Vagina (tissue), 2 donors: ENCODE measurements at regions not wholly inside any gene's neighbourhood (a gene's known extent, or its start where the extent isn't known, plus 50 kb on each side); places are given as distances from the start of the nearest gene placed in this dataset.

Experiments
- DNase-seq, 2 donors: peaks; one replicate each; pipeline ENCODE4 v3.0.0-alpha.2; 2017; ENCODE audit errors: extremely low spot score in 2 of 2
- H3K27ac ChIP-seq: fragments of 200-600 bp; sonication (generic); one replicate; pipeline ENCODE4 v1.5.1; 2019
- H3K27me3 ChIP-seq: fragments of 200-600 bp; sonication (generic); one replicate; pipeline ENCODE4 v1.5.1; 2019
- H3K36me3 ChIP-seq, 2 donors: fragments of 200-600 bp; sonication (generic); one replicate each; pipeline ENCODE4 v1.5.1; 2017 to 2019
- H3K4me1 ChIP-seq: fragments of 200-600 bp; sonication (generic); one replicate; pipeline ENCODE4 v1.5.1; 2019
- H3K4me3 ChIP-seq, 2 donors: fragments of 200-600 bp; sonication (generic); 1 replicate in 1 of 2; 2 replicates in 1 of 2; pipeline ENCODE4 v1.5.1; 2016 to 2019
- H3K9me3 ChIP-seq: fragments of 200-600 bp; sonication (generic); one replicate; pipeline ENCODE4 v1.5.1; 2019
- POLR2A ChIP-seq, 2 donors: fragments of 450-650 bp; IDR thresholded peaks; one replicate each; pipeline ENCODE4 v1.6.1; 2017; ENCODE audit warnings: antibody characterized with exemption in 2 of 2, mild to moderate bottlenecking in 2 of 2, moderate library complexity in 2 of 2
- POLR2AphosphoS5 ChIP-seq, 2 donors: sonication (generic); formaldehyde crosslinking; IDR thresholded peaks; one replicate each; pipeline ENCODE4 v1.9.0; 2017; ENCODE audit warnings: antibody characterized with exemption in 2 of 2, mild to moderate bottlenecking in 2 of 2, low read depth in 1 of 2; ENCODE audit not compliant: insufficient read depth in 1 of 2
- intact Hi-C: fragments of 100-400 bp; cut with DNase I; formaldehyde crosslinking; loops from one replicate; pipeline ENCODE4 v1.15.1; 2023
- TF ChIP-seq, protein P1 (sequence below), 3 experiments: fragments of 450-650 bp in 2 of 3; fragments of 200-600 bp in 1 of 3; sonication (generic) in 1 of 3; IDR thresholded peaks; one replicate each; pipeline ENCODE4 v1.5.1; 2017 to 2019; ENCODE audit warnings: antibody characterized with exemption in 3 of 3, mild to moderate bottlenecking in 2 of 3, moderate library complexity in 2 of 3

- Histone ChIP-seq H3K9me3 (no peaks in the 10 kb centered on the region), H3K27me3 (no peaks in the 10 kb centered on the region), H3K27ac (no peak overlapping the region), H3K4me1 (no peaks in the 10 kb centered on the region), H3K4me3 (no peak overlapping the region), H3K36me3 (no peaks in the 10 kb centered on the region)
- TF ChIP-seq, protein P1, sequence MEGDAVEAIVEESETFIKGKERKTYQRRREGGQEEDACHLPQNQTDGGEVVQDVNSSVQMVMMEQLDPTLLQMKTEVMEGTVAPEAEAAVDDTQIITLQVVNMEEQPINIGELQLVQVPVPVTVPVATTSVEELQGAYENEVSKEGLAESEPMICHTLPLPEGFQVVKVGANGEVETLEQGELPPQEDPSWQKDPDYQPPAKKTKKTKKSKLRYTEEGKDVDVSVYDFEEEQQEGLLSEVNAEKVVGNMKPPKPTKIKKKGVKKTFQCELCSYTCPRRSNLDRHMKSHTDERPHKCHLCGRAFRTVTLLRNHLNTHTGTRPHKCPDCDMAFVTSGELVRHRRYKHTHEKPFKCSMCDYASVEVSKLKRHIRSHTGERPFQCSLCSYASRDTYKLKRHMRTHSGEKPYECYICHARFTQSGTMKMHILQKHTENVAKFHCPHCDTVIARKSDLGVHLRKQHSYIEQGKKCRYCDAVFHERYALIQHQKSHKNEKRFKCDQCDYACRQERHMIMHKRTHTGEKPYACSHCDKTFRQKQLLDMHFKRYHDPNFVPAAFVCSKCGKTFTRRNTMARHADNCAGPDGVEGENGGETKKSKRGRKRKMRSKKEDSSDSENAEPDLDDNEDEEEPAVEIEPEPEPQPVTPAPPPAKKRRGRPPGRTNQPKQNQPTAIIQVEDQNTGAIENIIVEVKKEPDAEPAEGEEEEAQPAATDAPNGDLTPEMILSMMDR (IDR thresholded peaks at IDR 0.05) = no peak
- TF ChIP-seq POLR2A (IDR thresholded peaks at IDR 0.05) (no peak), POLR2AphosphoS5 (IDR thresholded peaks at IDR 0.05; ENCODE audit: insufficient read depth in 1 of 2, low read depth in 1 of 2) (no peak)
- DNase-seq = no peak
- intact Hi-C loops = no loop called here
Measured at GRCh38 chr3:168262887-168263286, 167.2 kb upstream of the GOLIM4 start.

DNA sequence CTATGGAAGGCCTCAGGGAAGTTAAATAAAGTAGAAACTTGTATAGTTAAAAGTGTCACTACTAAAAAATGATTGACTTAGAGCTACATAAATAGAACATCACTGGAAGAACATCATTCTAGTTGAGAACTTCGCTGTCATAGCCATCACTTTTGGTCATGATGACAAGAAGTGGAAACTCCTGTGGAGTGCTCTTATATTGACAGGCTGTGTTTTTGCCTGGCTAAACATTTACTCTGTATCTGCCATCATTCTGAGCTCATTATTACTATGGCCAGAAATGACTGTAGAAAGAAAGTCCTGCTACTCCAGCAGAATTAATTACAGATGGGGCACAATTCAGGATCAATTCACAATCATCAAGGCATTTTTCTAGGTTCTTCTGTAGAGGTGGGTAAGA, 165.1 kb upstream of the GOLIM4 start:
- DNase-seq = no peak
- intact Hi-C loops = no loop called here
- TF ChIP-seq, protein P1 (IDR thresholded peaks at IDR 0.05) = no peak
- TF ChIP-seq POLR2AphosphoS5 (IDR thresholded peaks at IDR 0.05; ENCODE audit: insufficient read depth in 1 of 2, low read depth in 1 of 2) = no peak
- TF ChIP-seq POLR2A (IDR thresholded peaks at IDR 0.05) = no peak

DNA sequence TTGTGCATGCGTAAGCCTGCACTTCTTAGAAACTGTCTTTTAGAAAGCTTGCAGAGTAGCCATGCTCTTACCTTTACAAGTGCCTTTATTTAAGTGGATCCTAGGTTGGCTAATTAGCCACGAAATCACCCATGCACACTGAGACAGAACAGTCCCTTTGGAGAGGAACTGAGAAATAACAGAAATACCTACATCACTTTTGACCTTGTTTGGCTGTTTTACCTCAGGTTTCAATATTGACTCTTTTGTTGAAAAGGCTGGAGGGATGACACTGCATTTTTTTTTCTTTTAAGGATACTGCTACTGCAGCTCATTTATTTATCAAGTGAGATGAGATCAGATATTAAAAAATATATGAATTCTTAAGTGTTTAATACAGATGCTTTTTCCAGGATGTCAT, 155.6 kb upstream of the GOLIM4 start:
- Histone ChIP-seq H3K4me3 (no peak overlapping the region), H3K27me3 (no peaks in the 10 kb centered on the region), H3K36me3 (no peaks in the 10 kb centered on the region), H3K27ac (no peak overlapping the region), H3K9me3 (no peaks in the 10 kb centered on the region), H3K4me1 (peaks cover 25% of the 10 kb centered on the region)
- no peak for DNase-seq
- TF ChIP-seq POLR2A (IDR thresholded peaks at IDR 0.05) (no peak), POLR2AphosphoS5 (IDR thresholded peaks at IDR 0.05; ENCODE audit: insufficient read depth in 1 of 2, low read depth in 1 of 2) (no peak)
- TF ChIP-seq, protein P1 (IDR thresholded peaks at IDR 0.05) = no peak
- intact Hi-C loops = no loop called here

More for the DNA sequence above, 165.1 kb upstream of the GOLIM4 start:
- Histone ChIP-seq H3K27ac (no peak overlapping the region), H3K4me3 (no peak overlapping the region), H3K36me3 (no peaks in the 10 kb centered on the region), H3K27me3 (no peaks in the 10 kb centered on the region), H3K4me1 (no peaks in the 10 kb centered on the region), H3K9me3 (no peaks in the 10 kb centered on the region)

GRCh38 chr3:168250415-168250861, 154.7 kb upstream of the GOLIM4 start:
- TF ChIP-seq, protein P1 (IDR thresholded peaks at IDR 0.05) = no peak
- H3K4me1 ChIP-seq = peaks cover 25% of the 10 kb centered on the region
- H3K4me3 ChIP-seq = peak overlapping the region; percentile 49 to 66
- no peaks in the 10 kb centered on the region for H3K27me3 ChIP-seq
- no peaks in the 10 kb centered on the region for H3K9me3 ChIP-seq
- H3K27ac ChIP-seq = no peak overlapping the region
- intact Hi-C loops = no loop called here
- no peak for DNase-seq
- H3K36me3 ChIP-seq = no peaks in the 10 kb centered on the region

DNA sequence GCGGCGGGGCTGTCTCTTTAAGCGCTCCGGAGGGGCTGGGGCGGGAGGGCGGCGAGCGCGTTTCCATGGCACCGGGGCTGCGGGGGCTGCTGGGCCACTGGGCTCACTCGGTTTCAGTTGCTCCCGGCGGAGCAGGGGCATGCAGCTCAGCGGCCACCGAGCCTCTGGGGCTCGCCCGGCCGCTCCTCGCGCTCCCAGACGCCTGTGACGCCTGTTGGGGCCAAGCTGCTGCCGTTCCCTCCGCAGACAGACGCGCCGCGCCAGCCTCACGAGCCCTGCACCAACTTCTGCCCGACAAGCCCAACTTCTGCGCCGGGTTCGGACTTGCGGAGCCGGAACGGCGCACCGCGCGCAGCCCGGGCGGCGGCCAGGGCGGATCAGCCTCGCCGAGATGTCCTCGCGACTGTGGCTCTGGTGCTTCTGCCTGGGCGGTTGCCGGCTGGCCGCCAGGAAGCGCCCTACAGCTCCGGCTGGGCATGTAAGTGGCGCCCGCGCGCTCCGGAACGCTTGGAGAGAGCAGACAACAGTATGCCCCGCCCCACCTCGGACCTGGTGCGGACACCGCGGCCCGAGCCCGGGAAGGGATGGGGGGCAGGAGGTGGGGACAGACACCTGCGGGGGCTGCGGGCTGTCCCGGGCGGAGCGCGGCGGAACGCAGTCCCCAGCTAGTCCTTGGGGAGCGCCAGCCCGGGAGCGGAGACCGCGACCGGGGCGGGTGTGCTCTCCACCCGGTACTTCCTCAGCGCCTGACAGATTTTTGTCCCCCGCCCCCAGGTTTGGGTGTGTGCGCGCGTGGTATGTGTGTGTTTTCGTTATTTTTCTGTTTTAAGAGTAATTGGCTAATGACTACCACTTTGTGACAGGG, 154.1 kb upstream of the GOLIM4 start:
- Histone ChIP-seq H3K4me1 (peaks cover 25% of the 10 kb centered on the region), H3K4me3 (peak overlapping the region; percentile 49 to 66), H3K27me3 (no peaks in the 10 kb centered on the region), H3K36me3 (no peaks in the 10 kb centered on the region), H3K9me3 (no peaks in the 10 kb centered on the region), H3K27ac (no peak overlapping the region)
- TF ChIP-seq POLR2A (IDR thresholded peaks at IDR 0.05) = no peak
- TF ChIP-seq, protein P1 (IDR thresholded peaks at IDR 0.05) = no peak
- TF ChIP-seq POLR2AphosphoS5 (IDR thresholded peaks at IDR 0.05; ENCODE audit: insufficient read depth in 1 of 2, low read depth in 1 of 2) = no peak
- intact Hi-C loops = no loop called here
- no peak for DNase-seq
